Prostate gland (tissue), 2 donors: ENCODE measurements at regions not wholly inside any gene's neighbourhood (a gene's known extent, or its start where the extent isn't known, plus 50 kb on each side); places are given as distances from the start of the nearest gene placed in this dataset.

Source experiments
- CTCF ChIP-seq, 4 experiments: fragments of 200-600 bp in 2 of 4; fragments of 450-650 bp in 2 of 4; sonication (generic) in 2 of 4; IDR thresholded peaks; 1 replicate in 3 of 4; 2 replicates in 1 of 4; pipeline ENCODE4 v1.5.1; 2016 to 2019; ENCODE audit warnings: antibody characterized with exemption in 4 of 4, mild to moderate bottlenecking in 2 of 4, moderate library complexity in 2 of 4
- POLR2A ChIP-seq: fragments of 450-650 bp; IDR thresholded peaks from one replicate; pipeline ENCODE4 v1.6.1; 2016; ENCODE audit warnings: antibody characterized with exemption, mild to moderate bottlenecking
- POLR2AphosphoS5 ChIP-seq: sonication (generic); formaldehyde crosslinking; IDR thresholded peaks from one replicate; pipeline ENCODE4 v1.6.1; 2017; ENCODE audit warnings: antibody characterized with exemption

- TF ChIP-seq CTCF (IDR thresholded peaks at IDR 0.05) (no peak), POLR2A (no peak), POLR2AphosphoS5 (no peak)
These were observed 200.5 kb upstream of the LRRC4C start for GRCh38 chr11:41659985-41660384.
